HG03175 (cell line): ENCODE measurements at regions not wholly inside any gene's neighbourhood (a gene's known extent, or its start where the extent isn't known, plus 50 kb on each side); places are given as distances from the start of the nearest gene placed in this dataset.
"Not testable (repeated sequence)": the region's sequence is repeated elsewhere in the genome, so short reads cannot be mapped to it uniquely, and the experiment has no call there.

Experiments used
- ATAC-seq: cut with Tn5 transposase; IDR thresholded peaks from one replicate; pipeline ENCODE4 v1.9.1; 2021; ENCODE audit warnings: mild to moderate bottlenecking, moderate library complexity; ENCODE audit not compliant: unreplicated experiment

GRCh38 chr7:68559518-68559917 lies 1038.8 kb upstream of the AUTS2 start:
- ATAC-seq, result no peak

GRCh38 chr7:68562323-68562899 lies 1035.9 kb upstream of the AUTS2 start:
- ATAC-seq, result no peak

- ATAC-seq, result no peak
Measured at GRCh38 chr7:68564306-68565135, 1033.8 kb upstream of the AUTS2 start.

GRCh38 chr7:68571286-68571685 lies 1027.0 kb upstream of the AUTS2 start:
- no peak for ATAC-seq

- ATAC-seq, result no peak
Measured at GRCh38 chr7:68573271-68574005, 1024.8 kb upstream of the AUTS2 start.

GRCh38 chr7:68576366-68576765 lies 1021.9 kb upstream of the AUTS2 start:
- no peak for ATAC-seq

- ATAC-seq, result no peak
Measured at GRCh38 chr7:68581417-68581816, 1016.9 kb upstream of the AUTS2 start.

- ATAC-seq, result no peak
Measured at GRCh38 chr7:68587599-68587998, 1010.7 kb upstream of the AUTS2 start.

GRCh38 chr7:68601826-68602225 lies 996.4 kb upstream of the AUTS2 start:
- ATAC-seq, result no peak

GRCh38 chr7:68604541-68604940 lies 993.7 kb upstream of the AUTS2 start:
- no peak for ATAC-seq

- no peak for ATAC-seq
Measured at GRCh38 chr7:68610701-68611100, 987.6 kb upstream of the AUTS2 start.

- no peak for ATAC-seq
Measured at GRCh38 chr7:68613405-68613804, 984.9 kb upstream of the AUTS2 start.

- ATAC-seq, result no peak
Measured at GRCh38 chr7:68613897-68614296, 984.4 kb upstream of the AUTS2 start.

- ATAC-seq, result no peak
Measured at GRCh38 chr7:68619526-68619925, 978.7 kb upstream of the AUTS2 start.

GRCh38 chr7:68622500-68622899 lies 975.8 kb upstream of the AUTS2 start:
- ATAC-seq, result no peak

- no peak for ATAC-seq
Measured at GRCh38 chr7:68623030-68623429, 975.2 kb upstream of the AUTS2 start.

- no peak for ATAC-seq
Measured at GRCh38 chr7:68627247-68627864, 970.9 kb upstream of the AUTS2 start.

- ATAC-seq, result not testable (repeated sequence)
Measured at GRCh38 chr7:68630914-68631313, 967.4 kb upstream of the AUTS2 start.

- ATAC-seq, result no peak
Measured at GRCh38 chr7:68640103-68640502, 958.2 kb upstream of the AUTS2 start.

GRCh38 chr7:68642727-68643126 lies 955.5 kb upstream of the AUTS2 start:
- no peak for ATAC-seq

- ATAC-seq, result no peak
Measured at GRCh38 chr7:68663392-68663791, 934.9 kb upstream of the AUTS2 start.
